ENCODE measurements at regions not wholly inside any gene's neighbourhood (a gene's known extent, or its start where the extent isn't known, plus 50 kb on each side); places are given as distances from the start of the nearest gene placed in this dataset.

DNA sequence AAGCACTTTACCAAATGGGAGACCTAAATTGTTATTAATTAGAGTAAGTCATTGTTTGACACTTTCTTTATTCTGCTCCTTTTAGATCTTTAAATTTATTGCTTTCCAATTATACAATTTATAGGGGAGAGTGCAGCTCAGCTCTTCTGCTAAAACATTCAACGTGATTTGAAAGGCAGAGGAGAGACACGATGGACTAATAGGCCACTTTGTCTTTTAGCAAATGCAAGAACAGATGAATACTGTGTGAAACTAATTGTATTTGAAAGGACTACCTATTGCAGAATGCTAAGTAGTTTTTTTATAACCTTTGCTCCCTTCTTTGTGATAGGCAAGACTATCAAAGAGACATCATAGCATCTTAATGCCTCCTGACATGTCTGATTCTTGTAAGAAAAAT is 320.4 kb upstream of the KLF3 start:
- DNase-seq = no peak

DNA sequence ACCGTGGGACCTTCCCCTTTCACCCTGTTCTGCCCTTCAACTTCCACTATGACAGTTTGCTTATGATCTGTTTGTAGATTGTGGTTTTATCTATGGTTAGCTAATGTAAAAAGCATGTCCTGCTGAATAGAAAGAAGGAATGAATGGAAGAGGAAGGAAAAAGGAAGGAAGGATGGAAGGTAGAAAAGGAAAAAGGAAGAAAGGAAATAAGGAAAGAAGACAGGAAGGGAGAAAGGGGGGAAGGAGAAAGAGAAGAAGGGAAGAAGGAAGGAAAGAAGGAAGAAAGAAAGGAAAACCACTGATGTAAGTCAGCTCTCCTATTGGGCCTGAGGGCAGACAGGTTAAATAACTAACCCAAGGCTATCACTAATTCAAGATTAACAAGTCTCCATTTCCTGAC is 319.1 kb upstream of the KLF3 start:
- DNase-seq = no peak

DNA sequence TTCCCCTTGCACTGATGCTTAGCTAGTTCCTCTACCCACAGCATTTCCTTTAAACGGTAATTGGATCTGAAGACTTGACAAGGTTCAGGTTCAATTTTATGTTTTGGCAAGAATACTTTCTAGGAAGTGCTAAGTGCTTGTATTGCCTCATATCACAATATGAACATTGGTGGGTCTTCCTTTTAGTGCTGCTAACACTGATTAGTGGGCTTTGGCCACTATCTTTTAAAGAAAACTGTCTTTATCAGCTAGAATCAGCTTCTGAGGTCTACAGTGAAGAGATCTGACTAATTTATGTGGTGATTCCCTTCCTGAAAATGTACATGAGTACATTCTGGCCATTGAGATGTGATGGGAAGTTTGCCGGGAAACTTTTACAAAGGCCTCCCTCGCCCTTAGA is 316.7 kb upstream of the KLF3 start:
- no peak for DNase-seq

DNA sequence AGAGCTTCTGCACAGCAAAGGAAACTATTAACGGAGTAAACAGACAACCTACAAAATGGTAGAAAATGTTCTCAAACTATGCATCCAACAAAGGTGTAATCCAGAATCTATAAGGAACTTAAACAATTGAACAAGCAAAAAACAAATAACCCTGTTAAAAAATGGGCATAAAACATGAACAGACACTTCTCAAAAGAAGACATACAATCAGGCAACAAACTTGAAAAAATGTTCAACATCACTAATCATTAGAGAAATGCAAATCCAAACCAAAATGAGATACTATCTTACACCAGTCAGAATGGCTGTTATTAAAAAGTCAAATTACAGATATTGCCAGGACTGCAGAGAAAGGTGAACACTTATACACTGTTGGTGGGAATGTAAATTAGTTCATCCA is 309.6 kb upstream of the KLF3 start:
- no peak for DNase-seq

DNA sequence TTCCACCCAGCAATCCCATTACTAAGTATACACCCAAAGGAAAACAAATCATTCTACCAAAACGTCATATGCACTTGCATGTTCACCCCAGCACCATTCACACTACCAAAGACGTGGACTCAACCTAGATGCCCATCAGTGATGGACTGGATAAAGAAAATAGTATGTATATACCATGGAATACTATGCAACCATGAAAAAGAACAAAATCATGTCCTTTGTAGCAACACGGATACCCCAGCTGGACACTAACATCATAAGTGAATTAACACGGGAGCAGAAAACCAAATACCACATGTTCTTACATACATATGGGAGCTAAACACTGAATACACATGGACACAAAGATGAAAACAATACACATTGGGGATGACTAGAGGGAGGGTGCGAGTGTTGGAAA is 309.1 kb upstream of the KLF3 start:
- no peak for DNase-seq

DNA sequence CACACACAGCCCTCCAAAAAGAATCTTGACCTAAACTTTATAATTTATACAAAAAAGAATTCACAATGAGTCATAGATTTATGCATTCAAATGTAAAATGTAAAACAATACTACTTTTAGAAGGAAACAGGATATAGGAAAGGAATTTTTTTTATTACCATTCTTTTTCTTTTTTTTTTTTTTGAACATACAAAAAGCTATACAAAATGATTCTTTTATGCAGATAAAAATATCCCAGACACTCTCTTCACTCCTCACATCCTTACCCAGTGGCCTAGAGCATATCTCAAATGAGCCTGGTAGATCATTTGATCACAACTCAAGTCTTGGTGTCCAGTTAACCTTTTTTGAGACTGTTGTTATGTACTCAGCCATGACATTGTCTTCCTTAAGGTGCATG is 307.3 kb upstream of the KLF3 start:
- no peak for DNase-seq

DNA sequence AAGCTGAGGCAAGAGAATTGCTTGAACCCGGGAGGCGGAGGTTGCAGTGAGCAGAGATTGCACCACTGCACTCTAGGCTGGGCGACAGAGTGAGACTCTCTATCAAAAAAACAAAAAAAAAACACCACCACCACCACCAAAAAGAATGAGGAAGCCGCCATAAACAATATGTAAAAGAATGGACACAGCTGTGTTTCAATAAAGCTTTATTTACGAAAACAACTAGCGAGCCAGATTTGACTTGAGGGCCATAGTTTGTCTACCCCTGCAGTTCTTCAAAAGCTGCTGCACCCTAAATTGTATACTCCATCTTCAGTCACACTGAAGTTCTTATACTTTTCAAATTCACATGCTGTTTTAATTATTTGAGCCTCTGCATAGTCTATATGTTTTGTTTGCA is 306.5 kb upstream of the KLF3 start:
- no peak for DNase-seq

DNA sequence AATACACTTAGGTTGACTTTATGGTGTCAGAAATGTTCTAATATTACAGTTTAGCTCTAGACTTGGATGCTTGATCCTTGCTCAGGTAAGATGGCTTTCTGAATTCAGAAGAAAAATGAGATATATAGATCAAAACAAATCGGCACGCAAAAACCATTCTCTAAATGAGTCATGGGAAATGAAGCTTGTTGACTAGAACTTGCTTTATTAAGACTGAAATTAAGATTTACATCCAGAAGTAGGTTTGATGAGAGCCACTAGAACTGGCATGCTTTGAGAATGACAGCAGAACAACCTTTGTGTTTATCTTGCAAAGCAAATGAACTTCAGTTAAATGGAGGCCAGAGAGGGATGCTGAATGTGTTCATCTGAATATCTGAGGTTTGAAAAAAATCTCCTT is 304.9 kb upstream of the KLF3 start:
- no peak for DNase-seq

DNA sequence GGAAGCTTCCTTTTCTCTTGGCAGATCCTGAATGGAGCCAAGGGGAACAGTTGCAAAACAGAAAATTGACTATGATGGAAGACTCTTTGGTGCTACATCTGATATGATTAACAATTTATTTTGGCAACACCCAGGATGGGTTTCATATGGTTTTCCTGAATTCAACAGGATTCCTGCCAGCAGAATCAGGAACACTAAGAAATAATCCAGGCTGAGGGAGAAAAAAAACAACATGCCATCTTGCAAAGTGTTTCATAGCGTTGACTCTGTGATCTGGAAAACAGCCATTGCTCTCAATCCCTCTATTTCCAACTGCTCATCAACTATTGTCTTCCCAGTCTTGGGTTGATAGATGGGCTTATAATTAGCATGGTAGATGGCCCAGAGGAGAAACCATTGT is 303.8 kb upstream of the KLF3 start:
- DNase-seq = no peak

DNA sequence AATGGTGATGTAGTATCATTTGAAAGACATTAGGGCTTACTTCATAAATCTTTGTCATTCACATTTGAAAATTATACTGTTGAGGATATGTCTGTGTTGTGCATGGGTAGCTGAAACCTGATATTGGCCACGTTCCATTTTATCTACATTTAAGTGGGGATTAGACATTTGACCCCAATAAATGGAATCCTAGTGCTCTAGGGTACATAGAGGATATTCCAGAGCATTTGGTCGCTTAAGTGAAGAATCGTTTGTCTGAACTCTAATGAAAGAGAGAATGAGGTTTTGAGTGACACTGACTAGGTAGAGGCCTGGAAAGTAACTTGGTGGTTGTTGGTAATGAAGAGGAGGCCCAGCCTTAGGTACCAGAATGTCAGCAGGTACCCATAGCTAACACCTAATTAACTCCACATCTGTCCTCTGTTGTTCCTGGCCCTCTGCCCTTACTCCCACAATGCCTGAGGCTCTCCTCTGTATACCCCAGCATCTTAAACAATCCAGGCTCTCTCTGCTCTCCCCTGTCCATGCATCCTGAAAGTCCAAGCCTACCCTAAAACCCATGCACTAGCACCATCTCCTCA is 299.5 kb upstream of the KLF3 start:
- no peak for DNase-seq

DNA sequence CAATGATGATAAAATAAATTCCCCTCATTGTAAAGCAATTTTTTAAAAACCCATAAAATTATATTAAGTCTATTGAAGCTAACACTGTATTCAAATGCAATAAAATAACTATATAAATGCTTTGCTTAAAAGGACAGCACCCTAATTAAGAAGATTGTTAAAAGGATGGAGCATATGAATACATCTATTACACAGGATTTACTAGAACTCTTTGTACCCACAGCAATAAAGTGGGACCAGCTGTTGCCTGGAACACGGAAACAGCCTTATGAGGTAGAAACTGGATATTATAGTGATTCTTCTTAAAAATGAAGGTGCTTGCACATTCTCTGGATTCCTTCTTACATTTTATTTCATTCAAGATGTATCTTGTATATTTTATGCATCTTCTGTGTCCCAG is 298.7 kb upstream of the KLF3 start:
- DNase-seq = no peak

DNA sequence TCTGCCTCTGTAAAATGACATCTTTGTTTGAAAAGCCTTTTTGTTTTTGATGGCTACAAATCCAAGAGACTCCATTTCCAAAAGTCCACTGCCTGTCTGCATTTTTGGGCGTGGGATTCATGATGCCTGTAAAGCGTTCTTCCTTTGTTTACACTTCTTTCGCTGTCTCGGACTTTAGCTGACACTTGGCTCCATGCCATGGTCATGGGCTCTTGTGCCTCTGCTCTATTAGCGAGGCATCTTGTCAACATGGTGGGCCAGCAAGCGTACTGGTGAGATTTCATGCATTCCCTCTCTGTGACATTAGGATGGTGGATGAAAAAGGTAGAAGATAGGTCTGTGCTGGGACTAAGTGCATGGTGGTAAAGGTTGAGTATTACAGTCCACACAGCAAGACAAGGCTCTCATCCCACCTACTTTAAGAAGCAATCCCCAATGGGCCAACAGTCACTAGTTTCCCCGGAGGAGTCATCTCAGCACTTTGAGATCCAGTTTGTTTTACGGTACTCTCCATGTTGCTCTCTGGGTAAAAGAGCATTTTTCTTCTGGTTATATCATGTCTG is 298.2 kb upstream of the KLF3 start:
- DNase-seq = no peak

DNA sequence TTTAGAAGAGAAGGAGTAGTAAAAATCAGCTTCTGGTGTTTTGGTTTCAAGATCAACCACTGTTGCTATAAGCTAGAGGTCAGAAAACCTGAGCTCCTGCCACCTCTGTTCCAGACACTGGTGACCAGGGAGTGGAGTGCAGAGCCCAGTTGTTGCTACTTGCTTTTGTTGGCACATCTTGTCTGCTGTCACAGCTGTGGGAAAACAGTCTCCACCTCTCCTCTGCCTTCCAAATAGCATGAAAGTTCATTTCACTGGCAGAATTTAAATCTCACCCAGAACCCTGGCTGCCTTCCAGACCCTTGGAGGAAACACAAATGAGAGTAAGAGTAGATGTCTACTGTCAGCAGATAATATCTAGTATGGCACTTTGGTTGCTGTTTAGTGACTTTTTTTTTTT is 297.5 kb upstream of the KLF3 start:
- no peak for DNase-seq

DNA sequence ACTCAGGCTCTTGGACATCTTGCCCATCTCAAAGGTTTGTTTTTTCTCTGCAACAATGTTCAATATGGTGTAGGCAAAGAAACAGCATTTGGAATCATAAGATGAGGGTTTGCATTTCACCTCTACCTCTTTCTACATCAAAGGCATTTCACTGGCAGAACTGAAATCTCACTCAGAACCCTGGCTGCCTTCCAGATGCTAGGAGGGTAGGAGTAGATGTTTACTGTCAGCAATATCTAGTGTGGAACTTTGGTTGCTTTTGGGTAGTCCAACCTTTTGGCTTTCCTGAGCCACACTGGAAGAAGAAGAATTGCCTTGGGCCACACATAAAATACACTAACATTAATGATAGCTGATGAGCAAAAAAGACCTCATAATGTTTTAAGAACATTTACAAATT is 297.0 kb upstream of the KLF3 start:
- DNase-seq = no peak

DNA sequence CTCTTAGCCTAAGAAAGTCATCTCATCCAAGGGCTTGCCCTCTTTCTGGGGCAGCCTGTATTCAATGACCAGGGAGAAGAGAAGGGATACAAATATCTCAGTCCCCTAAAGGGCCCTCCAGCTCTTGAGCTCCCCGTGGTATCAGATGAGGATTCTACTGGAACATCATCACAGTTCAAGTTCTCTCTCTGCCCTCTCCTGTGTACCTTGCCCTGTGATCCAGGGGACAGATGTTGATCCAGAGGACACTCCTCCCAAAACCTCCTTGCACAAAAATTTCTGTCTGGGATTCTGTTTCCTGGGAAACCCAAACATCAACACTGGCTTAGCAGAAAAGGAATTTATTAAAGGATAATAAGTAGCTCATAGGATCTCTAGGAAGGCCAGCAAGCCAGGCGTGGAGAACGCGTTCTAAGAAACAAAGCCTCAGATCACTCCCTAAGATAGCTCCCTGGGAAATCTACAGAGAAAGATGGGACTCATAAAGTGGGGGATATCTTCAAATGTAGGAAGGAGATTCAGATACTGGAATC is 296.3 kb upstream of the KLF3 start:
- no peak for DNase-seq

DNA sequence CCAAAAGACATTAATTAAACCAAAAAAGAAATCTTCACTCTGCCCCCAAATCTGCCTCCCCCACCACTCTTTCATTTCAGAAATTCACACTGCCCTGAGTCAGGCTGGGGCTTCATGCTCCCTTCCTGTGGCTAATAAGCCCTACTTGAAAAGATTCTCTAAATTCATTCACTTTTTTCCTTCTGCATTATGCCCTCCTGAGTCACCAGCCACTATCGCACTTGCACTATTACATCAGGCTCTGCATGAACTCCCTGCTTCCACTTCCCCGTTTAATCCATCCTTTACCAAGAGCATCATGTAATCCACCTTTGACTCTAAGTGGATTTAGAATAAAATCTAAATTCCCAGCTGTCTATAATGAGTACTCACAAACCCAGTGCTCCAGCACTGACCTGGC is 295.4 kb upstream of the KLF3 start:
- DNase-seq = no peak

DNA sequence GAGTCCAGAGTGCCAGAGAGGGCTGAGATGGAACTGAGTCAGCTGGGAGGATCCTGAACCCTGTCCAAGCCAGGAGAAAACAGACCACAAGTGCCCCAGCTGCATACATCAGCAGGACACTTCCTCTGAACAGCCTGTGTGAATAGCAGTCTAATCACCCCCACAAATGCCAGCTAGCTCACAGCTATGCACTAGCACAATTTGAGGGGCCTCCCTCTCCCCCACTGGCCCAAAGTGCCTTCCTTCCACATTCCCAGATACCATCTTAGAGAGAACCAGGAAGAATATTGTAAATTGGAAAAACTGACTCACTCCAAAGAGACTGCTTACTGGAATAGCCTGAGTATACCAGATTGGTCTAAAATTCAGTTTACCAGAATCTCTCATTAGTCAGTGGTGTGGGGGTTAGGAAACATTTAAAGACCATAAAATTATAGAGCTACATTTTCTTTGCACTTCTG is 292.6 kb upstream of the KLF3 start:
- DNase-seq = no peak

DNA sequence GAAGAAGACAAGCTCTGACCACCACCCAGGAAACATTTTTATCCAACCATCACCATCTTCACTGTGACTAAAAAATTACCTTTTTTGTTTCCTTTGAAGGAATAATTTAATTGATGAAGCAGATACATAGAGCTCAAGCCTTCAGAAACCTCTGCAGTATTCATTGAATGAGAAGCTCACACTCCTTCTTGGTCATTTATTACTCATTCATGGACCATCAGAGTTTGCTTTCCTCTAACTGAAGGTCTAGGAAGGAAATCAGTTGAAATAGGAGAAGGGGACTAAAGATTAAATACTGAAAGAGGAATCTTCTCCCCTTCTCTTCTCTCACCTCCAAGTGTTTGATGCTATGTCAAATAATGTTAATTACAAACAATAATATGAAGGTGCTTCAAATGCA is 290.6 kb upstream of the KLF3 start:
- DNase-seq = no peak

DNA sequence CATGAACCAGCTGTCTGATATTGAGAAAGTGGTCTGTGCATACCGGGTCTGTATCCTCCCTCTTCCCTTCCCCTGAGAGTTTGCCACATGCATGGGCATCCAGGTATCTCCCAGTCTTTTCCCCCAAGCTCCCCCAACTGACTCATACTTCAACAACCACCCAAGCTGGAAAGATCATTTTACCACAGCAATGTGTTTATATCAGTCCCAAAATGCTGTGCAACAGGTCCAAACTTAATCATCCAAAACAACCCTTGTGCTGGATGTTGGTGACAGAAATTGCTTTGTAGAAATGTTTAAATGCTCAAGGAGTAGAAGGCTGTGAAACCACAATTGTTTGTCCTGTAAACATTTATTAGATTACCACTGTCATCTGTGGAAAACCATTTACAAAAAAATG is 286.8 kb upstream of the KLF3 start:
- DNase-seq = no peak

DNA sequence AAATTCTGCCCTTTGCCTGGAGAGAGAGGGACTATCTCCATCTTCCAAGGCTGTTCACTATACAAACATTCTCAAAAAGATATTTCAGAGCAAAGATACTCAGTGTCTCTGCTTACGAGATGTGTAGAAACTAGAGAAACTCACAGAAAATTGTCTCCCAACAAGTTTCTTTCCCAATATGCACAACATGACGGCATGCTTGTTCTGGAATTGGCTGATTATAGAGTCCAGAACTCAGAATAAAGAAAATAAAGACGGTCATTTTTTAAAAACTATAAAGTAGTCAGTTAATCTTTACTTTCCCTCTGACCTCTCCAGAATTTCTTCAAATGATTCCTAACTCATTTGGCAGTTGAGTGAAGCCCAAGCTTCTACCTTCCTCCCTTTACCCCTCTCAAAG is 285.5 kb upstream of the KLF3 start:
- no peak for DNase-seq

DNA sequence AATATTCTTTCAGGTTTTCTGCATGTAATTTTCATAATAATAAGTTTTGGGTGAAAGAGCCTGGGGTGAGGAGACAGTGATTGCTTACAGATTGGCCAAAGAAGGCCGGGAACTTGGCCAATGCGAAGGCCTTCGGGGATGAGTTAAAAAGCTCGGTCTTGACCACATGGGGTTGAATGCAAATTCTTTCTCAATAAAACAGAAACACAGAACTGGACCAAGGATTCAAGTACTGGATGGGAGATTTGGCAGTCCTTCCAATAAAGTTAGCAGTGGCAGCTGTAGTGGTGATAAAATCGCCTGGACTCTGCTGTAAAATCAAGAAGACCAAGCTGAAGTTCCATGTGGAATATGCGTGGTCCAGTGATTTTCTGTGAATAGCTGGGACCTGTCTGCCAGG is 282.2 kb upstream of the KLF3 start:
- DNase-seq = no peak

DNA sequence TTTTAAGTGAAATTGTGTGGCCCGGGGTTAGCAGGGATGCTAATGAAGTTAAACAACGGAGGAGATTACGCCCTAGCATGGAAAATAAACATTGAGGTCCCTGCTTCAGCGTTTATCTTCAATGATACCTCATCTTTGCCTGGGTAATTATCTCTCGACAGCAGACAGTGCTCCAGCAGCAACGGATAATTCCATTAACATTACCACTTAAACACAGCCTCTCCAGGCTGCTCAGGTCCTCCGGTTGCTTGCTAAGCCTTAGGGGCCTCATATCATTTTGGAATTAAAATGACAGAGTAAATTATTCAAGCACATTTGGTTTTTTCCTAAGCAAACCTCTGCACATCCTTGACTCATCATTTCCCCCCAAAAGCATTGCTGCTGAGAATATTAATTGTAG is 281.5 kb upstream of the KLF3 start:
- no peak for DNase-seq

DNA sequence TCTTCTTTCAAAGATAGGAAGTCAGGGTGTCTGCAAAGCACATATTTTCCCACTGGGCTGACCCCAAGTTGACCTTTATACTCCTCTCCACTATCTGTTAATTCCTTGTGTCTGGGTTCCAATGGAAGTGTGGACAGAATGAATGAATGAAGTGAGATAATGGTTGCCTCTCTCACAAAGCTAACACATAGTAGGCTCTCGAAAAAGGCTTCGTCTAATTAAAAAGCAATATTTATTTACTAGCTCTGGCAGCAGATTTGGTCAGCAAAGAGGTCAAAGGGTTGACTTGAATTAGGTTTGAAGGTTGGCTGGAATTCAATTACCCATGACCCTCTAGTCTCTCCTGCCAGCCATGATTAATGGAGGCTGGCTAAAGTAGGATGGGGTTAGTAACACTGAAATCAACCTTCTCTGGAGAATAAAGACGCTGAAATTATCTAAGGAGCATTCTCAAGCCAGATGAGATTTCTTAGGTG is 280.3 kb upstream of the KLF3 start:
- no peak for DNase-seq

DNA sequence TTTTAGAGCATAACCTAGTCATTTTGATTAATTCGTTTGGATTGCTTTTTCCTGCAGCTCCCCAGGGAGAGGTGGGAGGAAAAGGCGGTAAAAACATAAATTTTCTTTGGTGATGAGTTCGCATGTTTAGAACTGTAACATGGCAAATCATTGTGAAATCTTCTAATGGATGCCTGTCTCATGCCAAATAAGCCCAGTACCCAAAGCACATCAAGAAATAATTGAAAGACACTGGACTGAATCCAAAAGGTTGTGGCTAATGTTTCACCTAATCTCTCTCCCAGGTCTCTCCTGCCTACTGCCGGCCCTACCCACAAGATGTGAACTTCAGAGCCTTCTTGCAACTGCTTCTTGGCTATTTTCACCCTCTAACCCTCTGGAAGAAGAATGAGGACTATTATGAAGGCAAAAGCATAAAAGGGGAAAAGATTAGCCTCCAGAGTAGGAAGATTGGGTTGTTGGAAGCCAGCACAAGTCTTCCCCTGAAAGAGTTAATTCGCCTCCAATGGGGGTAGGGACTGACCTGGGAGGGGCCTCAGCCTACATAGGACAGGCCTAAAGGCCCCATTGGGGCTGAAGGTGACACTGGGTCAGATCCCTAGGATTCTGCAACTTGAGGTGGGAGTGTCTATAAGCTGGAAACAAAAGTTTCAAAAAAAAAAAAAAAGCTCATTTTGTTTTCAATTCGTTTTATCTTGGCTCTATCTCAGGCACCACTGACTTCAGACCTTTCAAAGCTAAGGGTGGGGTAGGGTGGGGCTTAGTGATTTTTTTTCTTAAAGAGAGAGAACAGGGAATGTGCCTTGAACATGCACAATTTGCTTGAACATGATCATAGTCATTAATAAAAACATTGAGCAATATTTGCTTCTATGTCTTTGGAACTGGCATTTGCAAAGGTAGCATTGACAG is 278.6 kb upstream of the KLF3 start:
- DNase-seq = no peak

Measured in activated naive CD4-positive, alpha-beta T cell treated with Interleukin-2 at 50 U/mL for 16 hours (primary cell).